ENCODE measurements at regions not wholly inside any gene's neighbourhood (a gene's known extent, or its start where the extent isn't known, plus 50 kb on each side); places are given as distances from the start of the nearest gene placed in this dataset.
"Not testable (repeated sequence)": the region's sequence is repeated elsewhere in the genome, so short reads cannot be mapped to it uniquely, and the experiment has no call there.

DNA sequence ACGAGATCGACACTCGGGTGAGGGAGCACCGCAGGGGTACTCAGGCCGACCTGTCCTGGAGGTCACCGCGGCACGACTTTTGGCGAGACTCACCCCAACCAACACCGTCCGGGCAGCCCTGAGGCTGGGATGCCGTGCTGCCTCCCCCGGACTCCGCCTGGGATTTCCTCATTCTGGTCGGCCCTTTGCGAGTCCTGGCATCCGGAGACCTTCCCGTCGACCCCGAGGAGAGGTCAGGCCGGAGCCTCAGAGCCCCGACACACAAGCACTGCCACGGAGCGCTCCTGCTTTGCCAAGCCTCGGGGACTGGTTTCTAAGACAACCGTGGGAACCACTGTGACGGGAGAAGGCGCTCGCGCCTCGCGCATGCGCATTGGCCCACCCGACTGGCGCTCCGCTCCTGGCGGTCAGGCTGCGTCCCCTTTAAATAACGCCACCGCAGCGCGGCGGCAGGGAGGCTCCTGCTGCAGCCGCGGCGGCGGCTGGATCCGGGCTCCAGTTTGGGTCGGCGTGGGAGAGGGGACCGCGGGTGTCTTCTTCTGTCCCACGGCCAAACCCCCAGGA, 166.4 kb upstream of the ZNF337 start:
- peak; percentile 88 for DNase-seq

DNA sequence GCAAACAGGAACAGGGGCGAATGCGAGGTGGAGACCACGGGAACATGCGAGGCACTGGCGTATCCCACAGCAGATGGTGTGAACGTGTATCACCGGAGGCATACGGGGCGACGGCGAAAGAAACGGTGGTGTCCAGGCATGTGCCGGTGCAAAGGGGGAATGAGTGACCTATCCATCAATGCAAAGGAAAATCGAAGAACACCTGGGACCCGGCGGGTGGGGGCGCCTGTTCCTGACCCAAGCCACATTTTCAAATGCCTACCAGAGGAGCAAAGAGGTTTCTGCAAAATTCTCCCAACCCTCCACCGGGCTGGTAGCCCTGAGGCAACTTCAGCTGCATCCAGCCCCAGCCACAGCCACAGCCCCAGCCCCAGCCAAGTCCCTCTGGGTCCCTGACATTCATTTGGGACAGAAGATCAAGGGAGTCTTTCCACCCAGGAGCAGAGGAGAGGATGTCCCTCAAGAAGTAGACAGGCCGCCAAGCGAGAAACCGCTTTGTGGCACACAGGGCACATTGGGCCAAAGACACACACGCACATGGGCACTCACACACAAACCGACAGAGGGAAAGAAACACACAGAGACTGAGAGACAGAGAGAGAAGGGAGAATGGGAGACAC, 164.0 kb upstream of the ZNF337 start:
- no peak for DNase-seq

DNA sequence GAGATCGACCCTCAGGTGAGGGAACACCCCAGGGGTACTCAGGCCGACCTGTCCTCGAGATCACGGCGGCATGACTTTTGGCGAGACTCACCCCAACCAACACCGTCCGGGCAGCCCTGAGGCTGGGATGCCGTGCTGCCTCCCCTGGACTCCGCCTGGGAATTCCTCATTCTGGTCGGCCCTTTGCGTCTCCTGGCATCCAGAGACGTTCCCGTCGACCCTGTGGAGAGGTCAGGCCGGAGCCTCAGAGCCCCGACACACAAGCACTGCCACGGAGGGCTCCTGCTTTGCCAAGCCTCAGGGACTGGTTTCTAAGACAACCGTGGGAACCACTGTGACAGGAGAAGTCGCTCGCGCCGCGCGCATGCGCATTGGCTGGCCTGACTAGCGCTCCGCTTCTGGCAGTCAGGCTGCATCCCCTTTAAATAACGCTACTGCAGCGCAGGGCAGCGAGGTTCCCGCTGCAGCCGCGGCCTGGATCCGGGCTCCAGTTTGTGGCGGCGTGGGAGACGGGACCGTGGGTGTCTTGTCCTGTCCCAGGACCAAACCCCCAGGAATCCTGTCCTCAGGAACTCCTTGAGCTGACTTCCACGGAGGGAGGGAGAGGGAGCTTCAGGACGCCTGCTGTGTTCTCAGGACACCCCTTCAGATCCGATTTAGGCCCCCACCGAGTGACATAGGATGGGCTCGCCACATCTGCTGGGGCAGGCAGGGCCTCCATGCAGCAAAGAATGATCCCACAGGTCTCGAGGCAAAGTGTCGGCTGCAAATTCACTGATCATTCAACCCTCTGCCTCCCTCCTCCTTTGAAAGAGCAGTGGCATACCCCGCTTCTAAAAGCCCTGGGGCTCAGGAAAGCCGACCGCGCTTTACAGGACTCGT, 163.2 kb upstream of the ZNF337 start:
- peak; percentile 83 for DNase-seq

DNA sequence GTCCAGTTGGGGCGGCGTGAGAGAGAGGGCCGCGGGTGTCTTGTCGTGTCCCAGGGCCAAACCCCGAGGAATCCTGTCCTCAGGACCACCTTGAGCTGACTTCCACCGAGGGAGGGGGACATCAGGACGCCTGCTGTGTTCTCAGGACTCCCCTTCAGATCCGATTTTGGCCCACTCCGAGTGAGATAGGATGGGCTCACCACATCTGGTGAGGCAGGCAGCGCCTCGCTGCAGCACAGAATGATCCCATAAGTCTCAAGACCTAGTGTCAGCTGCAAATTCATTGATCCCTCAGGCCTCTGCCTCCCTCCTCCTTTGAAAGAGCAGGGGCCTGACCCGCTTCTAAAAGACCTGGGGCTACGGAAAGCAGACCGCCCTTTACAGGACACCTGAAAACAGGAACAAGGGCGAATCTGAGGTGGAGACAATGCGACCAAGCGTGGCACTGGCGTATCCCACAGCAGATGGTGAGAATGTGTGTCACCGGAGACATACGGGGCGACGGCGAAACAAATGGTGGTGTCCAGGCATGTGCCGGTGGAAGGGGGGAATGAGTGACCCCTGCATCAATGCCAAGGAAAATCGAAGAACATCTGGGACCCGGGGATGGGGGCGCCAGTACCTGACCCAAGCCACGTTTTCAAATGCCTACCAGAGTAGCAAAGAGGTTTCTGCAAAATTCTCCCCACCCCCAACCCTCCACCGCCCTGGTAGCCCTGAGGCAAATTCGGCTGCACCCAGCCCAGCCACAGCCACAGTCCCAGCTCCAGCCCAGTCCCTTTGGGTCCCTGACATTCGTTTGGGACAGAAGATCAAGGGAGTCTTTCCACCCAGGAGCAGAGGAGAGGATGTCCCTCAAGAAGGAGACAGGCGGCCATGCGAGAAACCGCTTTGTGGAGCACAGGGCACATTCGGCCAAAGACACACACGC, 162.1 kb upstream of the ZNF337 start:
- no peak for DNase-seq

DNA sequence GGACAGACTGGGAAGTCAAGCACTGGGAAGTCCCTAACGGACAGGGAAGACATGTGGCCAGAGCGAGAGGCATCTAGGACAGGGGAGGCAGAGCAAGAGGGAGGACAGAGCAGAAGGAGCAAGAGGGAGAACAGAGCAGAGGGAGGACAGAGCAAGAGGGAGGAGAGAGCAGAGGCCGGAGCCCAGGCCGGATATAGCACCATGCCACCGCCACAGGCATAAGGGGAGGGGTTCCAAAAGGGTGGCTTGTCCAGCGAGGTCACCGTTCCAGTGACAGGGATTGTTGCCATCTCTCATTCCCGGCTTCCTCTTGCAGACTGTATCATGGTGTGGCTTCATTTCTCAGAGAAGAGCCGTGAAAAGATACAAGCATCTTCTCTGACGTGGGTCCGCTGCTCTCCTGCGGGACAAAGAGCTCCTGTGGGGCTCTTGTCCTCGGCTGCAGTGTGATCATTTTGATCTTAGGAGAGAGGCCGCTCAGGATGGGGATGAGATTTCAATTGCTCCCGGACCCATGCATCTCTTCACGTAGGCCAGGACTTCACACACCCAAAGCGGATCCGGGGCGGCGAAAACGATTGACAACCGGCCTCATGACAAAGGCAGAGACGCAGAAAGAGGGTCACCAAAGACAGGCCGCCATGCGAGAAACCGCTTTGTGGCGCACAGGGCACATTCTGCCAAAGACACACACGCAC, 160.6 kb upstream of the ZNF337 start:
- DNase-seq, result not testable (repeated sequence)

DNA sequence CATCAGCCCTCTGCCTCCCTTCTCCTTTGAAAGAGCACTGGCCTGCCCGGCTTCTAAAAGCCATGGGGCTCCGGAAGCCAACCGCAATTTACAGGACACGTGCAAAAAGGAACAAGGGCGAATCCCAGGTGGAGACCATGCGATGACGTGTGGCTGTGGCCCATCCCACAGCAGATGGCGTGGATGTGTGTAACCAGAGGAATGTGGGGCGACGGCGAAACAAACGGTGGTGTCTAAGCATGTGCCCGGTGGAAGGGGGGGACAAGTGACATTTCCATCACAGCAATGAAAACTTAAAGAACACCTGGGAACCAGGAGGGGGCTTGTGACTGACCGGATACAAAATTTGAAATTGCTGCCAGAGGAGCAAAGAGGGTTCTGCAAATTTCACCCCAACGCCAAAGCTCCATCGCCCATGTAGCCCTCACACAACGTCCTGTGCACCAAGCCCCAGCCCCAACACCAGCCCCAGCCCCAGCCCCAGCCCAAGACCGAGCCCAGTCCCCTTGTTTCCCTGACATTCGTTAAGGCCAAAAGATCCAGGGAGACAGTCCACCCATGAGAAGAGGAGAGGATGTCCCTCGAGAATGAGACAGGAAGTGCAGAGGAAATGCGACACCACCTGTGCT, 159.7 kb upstream of the ZNF337 start:
- no peak for DNase-seq

DNA sequence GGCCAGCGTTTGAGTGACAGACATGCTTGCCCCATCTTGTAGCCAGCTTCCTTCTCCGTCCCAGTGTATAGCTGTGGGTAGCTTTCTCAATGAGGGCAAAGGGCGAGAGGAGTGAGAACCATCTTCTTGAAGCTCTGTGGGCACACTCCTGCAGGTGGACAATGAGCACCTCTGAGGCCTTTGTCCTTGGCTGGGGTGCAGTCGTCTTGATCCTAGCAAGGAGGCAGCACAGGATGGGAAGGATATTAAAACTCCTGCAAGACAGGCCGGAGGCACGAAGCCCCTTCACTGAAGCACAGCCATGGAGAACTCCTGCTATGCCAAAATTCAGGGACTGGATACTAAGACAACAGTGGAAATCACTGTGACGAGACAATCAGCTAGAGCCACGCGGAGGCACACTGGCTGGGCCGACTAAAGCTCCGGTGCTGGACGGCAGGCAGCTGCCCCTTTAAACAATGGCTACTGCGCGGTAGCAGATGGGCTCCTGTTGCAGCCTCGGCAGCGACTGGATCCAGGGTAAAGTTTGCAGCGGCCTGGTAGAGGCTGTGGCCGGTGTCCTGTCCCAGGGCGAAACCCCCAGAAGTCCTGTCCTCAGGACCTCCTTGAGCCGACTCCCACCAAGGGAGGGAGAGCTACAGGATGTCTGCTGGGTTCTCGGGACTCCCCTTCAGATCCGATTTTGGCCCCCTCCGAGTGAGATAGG, 159.0 kb upstream of the ZNF337 start:
- not testable (repeated sequence) for DNase-seq

DNA sequence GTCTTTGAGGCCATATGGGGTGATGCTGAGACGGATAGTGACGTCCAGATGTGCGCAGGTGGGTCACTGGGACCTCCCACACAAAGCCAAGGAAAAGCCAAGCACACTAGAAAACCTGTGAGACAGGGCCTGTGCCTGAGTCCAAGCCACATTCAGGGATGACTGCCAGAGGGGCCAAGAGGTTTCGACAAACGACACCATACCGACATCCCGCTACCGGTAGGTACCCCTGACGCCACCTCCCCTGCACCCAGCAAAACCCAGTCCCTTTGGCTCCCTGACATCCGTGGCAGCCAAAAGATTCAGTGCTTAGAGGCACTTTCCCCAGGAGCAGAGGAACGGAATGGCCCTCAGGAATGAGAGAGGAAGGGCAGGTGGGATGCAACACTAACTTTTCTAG, 158.0 kb upstream of the ZNF337 start:
- not testable (repeated sequence) for DNase-seq

DNA sequence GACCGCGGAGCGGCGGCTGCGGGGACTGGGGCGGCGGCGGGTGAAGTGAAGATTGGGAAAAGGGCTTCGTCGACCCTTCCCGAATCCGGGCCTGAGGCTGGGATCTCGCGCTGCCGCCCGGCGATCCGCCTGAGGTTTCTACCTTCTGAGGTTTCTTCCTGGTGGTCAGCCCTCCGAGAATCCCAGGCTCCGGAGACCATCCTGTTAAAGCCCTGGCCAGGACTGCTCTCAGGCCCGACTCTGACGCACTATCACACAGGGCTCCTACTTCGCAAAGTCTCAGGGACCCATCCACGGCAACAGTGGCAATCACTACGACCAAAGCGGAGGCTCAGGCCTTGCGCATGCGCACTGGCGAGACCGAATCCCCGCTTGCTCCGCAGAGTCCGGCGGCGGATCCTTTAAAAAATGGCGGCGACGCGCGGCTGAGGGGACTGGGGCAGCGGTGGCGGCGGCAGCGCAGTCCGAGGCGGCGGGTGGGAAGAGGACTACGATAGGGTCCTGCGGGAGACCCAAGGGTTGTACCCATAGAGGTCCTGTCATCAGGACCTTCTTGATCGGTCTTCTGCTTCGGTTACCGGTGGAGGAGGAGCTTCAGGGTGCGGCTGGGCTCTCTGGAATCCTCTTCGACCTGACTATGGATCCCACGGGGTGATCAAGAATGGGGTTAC, 157.2 kb upstream of the ZNF337 start:
- peak; percentile 90 for DNase-seq

DNA sequence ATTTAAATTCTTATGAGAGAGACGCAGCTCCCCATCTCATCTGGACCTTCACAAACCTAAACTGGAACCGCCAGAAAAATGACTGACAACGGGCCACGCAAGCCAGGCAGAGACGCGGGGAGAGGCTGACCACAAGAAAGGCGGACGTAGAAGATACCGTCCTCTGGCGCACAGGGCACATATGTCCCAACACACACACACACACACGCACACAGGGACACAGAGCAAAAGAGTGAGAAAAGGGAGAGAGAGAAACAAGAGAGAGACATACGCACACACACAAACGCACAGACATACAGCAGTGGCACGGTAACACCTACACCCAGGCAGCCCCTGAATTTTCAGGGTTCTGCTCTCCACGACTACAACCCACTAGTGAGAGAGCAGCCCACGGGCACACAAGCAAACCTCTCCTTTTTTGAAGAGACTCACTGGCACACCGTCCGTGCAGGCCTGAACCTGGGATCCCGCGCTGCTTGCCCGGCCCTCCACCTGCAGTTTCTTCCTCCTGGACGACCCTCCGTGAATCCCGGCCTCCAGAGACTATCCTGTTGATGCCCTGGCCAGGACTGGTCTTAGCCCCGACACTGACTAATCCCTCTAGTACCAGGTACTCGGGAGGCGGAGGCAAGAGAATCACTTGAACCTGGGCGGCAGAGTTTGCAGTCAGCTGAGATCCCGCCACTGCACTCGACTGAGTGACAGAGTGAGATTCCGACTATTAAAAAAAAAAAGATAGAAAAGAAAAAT, 156.5 kb upstream of the ZNF337 start:
- DNase-seq, result not testable (repeated sequence)

DNA sequence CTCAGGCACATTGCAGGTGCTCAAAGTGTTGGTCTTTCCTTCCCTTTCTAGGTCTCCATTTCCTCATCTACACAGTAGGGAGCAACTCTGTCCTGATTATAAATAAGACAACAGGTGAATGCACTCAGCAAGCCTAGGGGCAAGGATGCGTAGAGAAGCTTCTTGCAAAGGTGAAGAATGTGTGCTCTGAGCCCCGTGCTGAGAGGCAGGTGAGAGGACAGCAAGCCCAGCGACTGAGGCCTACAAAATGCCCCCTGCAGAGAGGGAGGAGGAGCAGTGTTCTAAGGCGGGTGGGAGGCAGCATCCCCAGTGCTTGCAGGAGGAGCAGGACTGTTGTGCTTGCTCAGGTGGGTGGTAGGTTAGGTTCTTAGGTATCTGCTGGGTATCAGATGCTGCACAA, 153.5 kb upstream of the ZNF337 start:
- DNase-seq, result not testable (repeated sequence)

DNA sequence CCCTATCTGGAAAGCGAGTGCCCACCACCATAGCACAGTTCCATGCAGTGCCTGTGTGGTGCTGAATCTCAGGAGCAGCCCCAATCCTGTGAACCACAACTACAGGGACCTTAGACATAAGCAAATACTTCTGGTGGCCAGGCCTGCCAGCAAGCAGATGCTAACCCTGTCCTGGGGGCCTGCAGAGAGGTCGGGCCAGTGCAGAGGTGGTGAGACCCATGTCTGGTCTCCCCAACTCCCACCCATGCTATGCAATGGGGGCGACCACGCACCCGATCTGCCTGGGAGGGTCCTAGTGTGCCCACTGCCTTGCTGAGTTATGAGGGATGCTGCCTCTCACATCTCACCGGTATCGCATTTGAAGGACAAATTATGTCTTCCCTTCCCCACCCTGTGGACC, 151.6 kb upstream of the ZNF337 start:
- no peak for DNase-seq

DNA sequence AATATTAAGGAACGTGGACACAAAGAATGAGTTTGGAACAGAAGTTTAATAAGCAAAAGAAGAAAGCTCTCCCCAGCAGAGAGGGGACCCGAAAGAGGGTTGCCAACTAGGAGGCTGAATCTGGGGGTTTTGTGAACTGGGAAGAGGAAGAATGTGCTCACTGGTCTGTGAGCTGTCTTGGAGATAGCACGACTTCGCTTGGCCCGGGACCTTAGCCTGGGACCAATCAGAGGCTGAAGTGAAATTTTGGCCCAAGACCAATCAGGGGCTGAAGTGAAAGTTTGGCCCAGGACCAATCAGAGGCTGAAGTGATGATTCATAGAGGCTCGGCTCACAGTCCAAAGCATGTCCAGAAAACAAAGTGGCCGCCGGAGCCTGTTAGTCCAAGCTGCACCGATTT, 148.0 kb upstream of the ZNF337 start:
- not testable (repeated sequence) for DNase-seq

DNA sequence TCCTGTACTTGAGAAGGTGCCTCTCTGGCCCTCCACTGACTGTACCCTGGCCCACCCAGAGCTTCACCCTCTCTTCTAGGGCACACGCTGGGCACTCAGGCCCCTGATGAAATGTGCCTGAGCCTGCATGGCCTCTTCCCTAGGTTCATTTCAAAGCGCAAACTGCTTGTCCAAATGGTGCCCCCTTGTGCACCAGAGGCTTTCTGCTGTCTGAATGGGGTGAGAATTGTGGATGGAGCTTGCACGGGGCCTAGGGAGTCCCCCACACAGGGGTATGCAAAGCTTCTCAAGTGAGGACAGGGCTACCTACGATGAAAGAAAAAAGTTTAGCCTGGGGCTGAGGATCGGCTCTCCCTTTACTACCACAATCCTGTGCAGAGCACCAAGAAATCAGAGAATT, 116.9 kb upstream of the ZNF337 start:
- not testable (repeated sequence) for DNase-seq

DNA sequence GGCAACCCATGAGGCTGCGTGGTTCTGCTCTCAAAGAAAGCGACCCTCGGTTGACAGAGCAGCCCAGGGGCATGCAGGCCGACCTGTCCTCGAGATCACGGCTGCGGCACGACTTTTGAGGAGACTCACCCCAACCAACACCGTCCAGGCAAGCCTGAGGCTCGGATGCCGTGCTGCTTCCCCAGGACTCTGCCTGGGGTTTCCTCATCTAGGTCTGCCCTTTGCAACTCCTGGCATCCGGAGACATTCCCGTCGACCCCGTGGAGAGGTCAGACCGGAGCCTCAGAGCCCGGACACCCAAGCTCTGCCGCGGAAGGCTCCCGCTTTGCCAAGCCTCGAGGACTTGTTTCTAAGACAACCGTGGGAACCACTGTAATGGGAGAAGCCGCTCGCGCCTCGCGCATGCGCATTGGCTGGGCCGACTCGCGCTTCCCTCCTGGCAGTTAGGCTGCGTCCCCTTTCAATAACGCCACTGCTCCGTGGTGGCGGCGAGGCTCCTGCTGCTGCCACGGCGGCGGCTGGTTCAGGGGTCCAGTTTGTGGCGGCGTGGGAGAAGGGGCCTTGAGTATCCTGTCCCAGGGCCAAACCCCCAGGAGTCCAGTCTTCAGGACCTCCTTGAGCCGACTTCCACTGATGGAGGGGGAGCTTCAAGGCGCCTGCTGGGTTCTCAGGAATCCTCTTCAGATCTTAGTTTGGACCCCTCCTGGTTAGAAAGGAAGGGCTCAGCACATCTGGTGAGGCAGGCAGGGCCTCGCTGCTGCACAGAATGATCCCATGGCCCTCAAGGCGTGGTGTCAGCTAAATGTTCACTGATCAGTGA, 101.7 kb upstream of the ZNF337 start:
- DNase-seq, result not testable (repeated sequence)

DNA sequence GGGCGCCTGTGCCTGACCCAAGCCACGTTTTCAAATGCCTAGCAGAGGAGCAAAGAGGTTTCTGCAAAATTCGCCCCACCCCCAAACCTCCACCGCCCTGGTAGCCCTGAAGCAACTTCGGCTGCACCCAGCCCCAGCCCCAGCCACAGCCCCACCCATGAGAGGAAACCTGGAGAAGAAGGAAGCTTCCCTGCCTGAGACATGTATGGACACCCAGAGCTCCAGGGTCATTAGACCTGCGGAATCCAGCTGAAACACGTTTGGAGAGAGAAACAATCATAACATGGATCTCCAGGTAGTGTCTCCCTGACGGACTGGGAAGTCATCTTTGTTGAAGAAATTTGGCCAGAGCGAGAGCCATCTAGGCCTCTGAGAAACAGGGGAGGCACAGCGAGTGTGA, 100.4 kb upstream of the ZNF337 start:
- DNase-seq, result not testable (repeated sequence)

DNA sequence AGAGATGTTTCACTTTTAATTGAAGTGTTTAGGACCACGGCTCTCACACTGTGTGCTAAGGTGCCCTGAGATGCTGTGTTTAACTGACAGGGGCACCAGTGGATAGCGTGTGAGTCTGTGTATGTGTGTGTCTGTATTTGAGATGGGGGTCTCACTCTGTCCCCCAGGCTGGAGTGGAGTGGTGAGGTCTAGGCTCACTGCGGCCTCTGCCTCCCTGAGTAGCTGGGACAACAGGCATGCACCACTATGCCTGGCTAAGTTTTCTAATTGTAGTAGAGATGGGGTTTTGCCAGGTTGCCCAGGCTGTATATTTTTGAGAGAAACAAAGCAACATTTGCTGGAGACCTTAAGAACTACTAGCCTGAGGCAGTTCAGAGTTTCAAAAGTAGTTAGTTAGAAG, 80.6 kb upstream of the ZNF337 start:
- not testable (repeated sequence) for DNase-seq

DNA sequence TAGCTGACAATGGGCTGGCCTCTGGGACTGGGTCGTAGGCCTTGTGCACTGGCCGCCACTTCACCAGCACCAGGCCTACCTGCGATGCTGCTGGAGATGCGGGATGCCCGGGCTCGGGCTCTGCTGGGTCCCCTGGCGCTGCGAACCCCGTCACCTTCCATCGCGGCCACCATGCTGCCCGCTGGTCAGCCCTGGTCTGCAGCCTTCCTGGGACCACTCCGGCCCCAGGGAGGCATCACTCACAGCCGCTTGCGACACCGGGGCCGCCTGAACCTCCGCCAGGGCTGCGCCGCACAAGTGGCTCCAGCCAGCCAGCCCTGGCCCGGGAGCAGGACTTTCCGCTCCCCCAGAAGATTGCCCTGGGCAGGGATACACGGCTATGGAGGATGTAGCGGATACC, 78.1 kb upstream of the ZNF337 start:
- DNase-seq, result not testable (repeated sequence)

DNA sequence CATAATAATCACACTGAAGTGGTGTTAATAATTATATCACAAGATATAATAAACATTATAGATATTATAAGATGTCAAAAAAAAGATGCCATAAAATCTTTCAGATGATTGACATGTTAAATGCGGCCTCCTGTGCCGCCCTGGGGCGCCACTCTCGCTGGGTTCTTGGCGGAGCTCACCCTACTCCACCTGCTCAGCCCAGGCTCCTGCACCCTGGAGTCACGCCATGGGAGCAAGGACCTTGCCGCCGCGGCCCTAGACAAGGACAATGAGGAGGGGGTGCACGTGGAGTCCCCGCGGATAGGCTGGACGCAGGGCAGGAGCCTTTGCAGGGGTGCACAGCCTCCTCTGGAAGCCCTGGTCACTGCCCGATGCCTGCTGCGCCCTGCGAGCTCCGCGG, 77.5 kb upstream of the ZNF337 start:
- not testable (repeated sequence) for DNase-seq

Data from activated CD4-positive, alpha-beta T cell treated with anti-CD3 and anti-CD28 coated beads, Interleukin-10, Interleukin-2, amounts not matched to agents 100 ng/mL and 50 ng/mL, durations not matched to agents 16 hours and 8 hours (primary cell).